ENCODE measurements at regions not wholly inside any gene's neighbourhood (a gene's known extent, or its start where the extent isn't known, plus 50 kb on each side); places are given as distances from the start of the nearest gene placed in this dataset.

GRCh38 chr3:188052169-188053035 lies 101.6 kb upstream of the LPP start:
- no peaks in the 10 kb centered on the region for H3K9me3 Mint-ChIP-seq
- H3K9ac ChIP-seq (ENCODE audit: extremely low read depth, insufficient read length, low read length) = no peak overlapping the region
- no peak overlapping the region for H3K27ac ChIP-seq (ENCODE audit: insufficient read length, low read depth, low read length)
- no peaks in the 10 kb centered on the region for H3K27me3 ChIP-seq (ENCODE audit: insufficient read depth, low read length)
- H3K4me1 Mint-ChIP-seq = peaks cover 16 to 18% of the 10 kb centered on the region in 2 experiments
- no peaks in the 10 kb centered on the region for H3K36me3 Mint-ChIP-seq (ENCODE audit: insufficient read depth in 1 of 3, low read depth in 3 of 3)
- peak overlapping the region; percentile 26 to 70 (median 47); a peak in 5 of 7 replicates for H3K27ac Mint-ChIP-seq
- no peak overlapping the region for H3K4me2 ChIP-seq (ENCODE audit: insufficient read depth, insufficient read length, low read length)
- H3K14ac ChIP-seq (ENCODE audit: insufficient read depth, low read length) = peak overlapping the region; percentile 49
- no peak overlapping the region for H3K23ac ChIP-seq (ENCODE audit: insufficient read length, low read depth, low read length)
- H3K56ac ChIP-seq (ENCODE audit: insufficient read length, low read depth, low read length) = no peak overlapping the region
- H4K5ac ChIP-seq (ENCODE audit: insufficient read length, low read depth, low read length) = no peak overlapping the region
- H4K20me1 ChIP-seq (ENCODE audit: control insufficient read depth, insufficient read depth, insufficient read length) = no peaks in the 10 kb centered on the region
- H3K79me1 ChIP-seq (ENCODE audit: insufficient read depth, low read depth, low read length, poor library complexity, severe bottlenecking) = no peaks in the 10 kb centered on the region
- DNase-seq = peak; percentile 73
- no peaks in the 10 kb centered on the region for H3K23me2 ChIP-seq (ENCODE audit: insufficient read length, low read depth, low read length, poor library complexity, severe bottlenecking)
- H2BK12ac ChIP-seq (ENCODE audit: insufficient read length, low read depth, low read length) = no peak overlapping the region
- H3K18ac ChIP-seq (ENCODE audit: insufficient read length, low read depth, low read length) = peak overlapping the region; percentile 59
- H3K4me1 ChIP-seq (ENCODE audit: insufficient read depth, low read length) = no peaks in the 10 kb centered on the region
- no peaks in the 10 kb centered on the region for H3K79me2 ChIP-seq (ENCODE audit: insufficient read depth, low read length)
- peak; percentile 54 for TF ChIP-seq CTCF (conservative IDR thresholded peaks at IDR 0.05)
- no peak overlapping the region for H2AFZ ChIP-seq (ENCODE audit: low read length)
- peaks cover 2% of the 10 kb centered on the region for H3K27me3 Mint-ChIP-seq (ENCODE audit: low read depth)
- H2BK20ac ChIP-seq (ENCODE audit: low read depth, low read length, poor library complexity, severe bottlenecking) = no peak overlapping the region
- H3K9me3 ChIP-seq (ENCODE audit: control insufficient read depth, low read depth, low read length) = no peaks in the 10 kb centered on the region
- H2BK5ac ChIP-seq (ENCODE audit: insufficient read length, low read length) = no peak overlapping the region
- H4K91ac ChIP-seq (ENCODE audit: insufficient read length, low read depth, low read length) = no peak overlapping the region
- WGBS (ENCODE audit: extremely low coverage, insufficient read length, low lambda C conversion rate) = no CpG with 5 or more reads among the region's 17 CpGs
- no peak overlapping the region for H2BK15ac ChIP-seq (ENCODE audit: low read depth, low read length)
- no peak overlapping the region for H2AK5ac ChIP-seq (ENCODE audit: insufficient read length, low read length)
- H3K4ac ChIP-seq (ENCODE audit: low read depth, low read length) = no peak overlapping the region
- peak overlapping the region in 1 of 2 experiments; percentile 23; a peak in 1 of 5 replicates for H3K4me3 Mint-ChIP-seq
- H3T11ph ChIP-seq (ENCODE audit: low read length) = no peak overlapping the region
- no peak overlapping the region for H4K8ac ChIP-seq (replicated peaks; ENCODE audit: insufficient read length, low read depth, low read length)
- no peak overlapping the region for H2BK120ac ChIP-seq (ENCODE audit: low read depth, low read length, poor library complexity, severe bottlenecking)

Measured in H9 (cell line).